K562 (cell line): ENCODE measurements at regions not wholly inside any gene's neighbourhood (a gene's known extent, or its start where the extent isn't known, plus 50 kb on each side); places are given as distances from the start of the nearest gene placed in this dataset.

Experiments
- ATAC-seq: fragments of 200-7000 bp; cut with Tn5 transposase; 3 replicates; pipeline ENCODE4 v1.9.1; 2020; ENCODE audit warnings: moderate library complexity
- BruUV-seq: library from RNA; stranded (reverse); fragments of 400-500 nt; replicated peaks from 2 replicates; lab custom pipeline; 2021; lab: Mats Ljungman, UMichigan
- CTCF ChIA-PET: fragments of 300-600 bp; formaldehyde crosslinking; extraction: SDS; loops from one replicate; lab custom pipeline; 2021; ENCODE audit warnings: low intra/inter-chr PET ratio; lab: Yijun Ruan, JAX
- POLR2A ChIA-PET: fragments of 300-600, 350-650 bp; sonication (Branson Sonifier 250); formaldehyde crosslinking; extraction: SDS; loops from one replicate; lab custom pipeline; 2021; ENCODE audit warnings: antibody characterized with exemption, inconsistent platforms; lab: Yijun Ruan, JAX
- DNase-seq, 4 experiments: peaks; one replicate each; pipeline versions ENCODE4 v3.0.0 to v3.0.0-alpha.2; 2011 to 2018; ENCODE audit warnings: low spot score in 3 of 4, mixed read lengths in 3 of 4; ENCODE audit errors: extremely low read depth in 1 of 4
- FAIRE-seq: peaks from 2 replicates; lab custom pipeline; 2011; peaks lifted over from hg19 to GRCh38; lab: Jason Lieb, UNC
- H2AFZ ChIP-seq: 2 replicates; pipeline ENCODE4 v1.6.0; 2011; ENCODE audit warnings: low read depth, low read length, control low read depth, inconsistent platforms
- H3K27ac ChIP-seq: fragments of 200-600 bp; 3 replicates; pipeline ENCODE4 v1.8.0; 2011; ENCODE audit warnings: low read depth, mild to moderate bottlenecking, control low read depth, inconsistent platforms, low read length, moderate library complexity, mixed read lengths; ENCODE audit errors: extremely low read depth
- H3K27me3 ChIP-seq, 2 experiments: fragments of 300-600 bp in 1 of 2; 2 replicates in 1 of 2; 3 replicates in 1 of 2; pipeline versions ENCODE4 v1.6.0 to v1.8.0; 2011; ENCODE audit warnings: inconsistent platforms in 2 of 2, low read length in 2 of 2, mild to moderate bottlenecking in 1 of 2, mixed read lengths in 1 of 2, moderate library complexity in 1 of 2; ENCODE audit not compliant: control insufficient read depth in 2 of 2, insufficient read depth in 2 of 2
- H3K36me3 ChIP-seq: fragments of 300-600 bp; 3 replicates; pipeline ENCODE4 v1.8.0; 2011; ENCODE audit warnings: mild to moderate bottlenecking, low read length, inconsistent platforms; ENCODE audit not compliant: control insufficient read depth, insufficient read depth
- H3K4me1 ChIP-seq, 2 experiments: fragments of 200-600 bp in 1 of 2; replicated peaks in 1 of 2; 2 replicates in 1 of 2; 3 replicates in 1 of 2; pipeline versions ENCODE4 v1.5.1 to v1.8.0; 2011; ENCODE audit warnings: inconsistent platforms in 2 of 2, low read length in 2 of 2, mild to moderate bottlenecking in 1 of 2, mixed read lengths in 1 of 2, moderate library complexity in 1 of 2; ENCODE audit not compliant: control insufficient read depth in 2 of 2, insufficient read depth in 2 of 2
- H3K4me2 ChIP-seq: 2 replicates; pipeline ENCODE4 v1.6.1; 2011; ENCODE audit warnings: low read length, control low read depth, inconsistent platforms, mixed read lengths; ENCODE audit not compliant: insufficient read depth
- H3K4me3 ChIP-seq: fragments of 200-600 bp; sonication (generic), shearing (Covaris generic); 2 replicates; pipeline ENCODE4 v1.5.1; 2016; ENCODE audit warnings: control low read depth, inconsistent platforms
- H3K79me2 ChIP-seq: fragments of 200-600 bp; 3 replicates; pipeline ENCODE4 v1.8.0; 2011; ENCODE audit warnings: low read length, inconsistent platforms; ENCODE audit not compliant: control insufficient read depth, insufficient read depth
- H3K9ac ChIP-seq, 2 experiments: 2 replicates each; pipeline versions ENCODE4 v1.6.0 to v1.6.1; 2011; ENCODE audit warnings: low read depth in 2 of 2, low read length in 2 of 2, control low read depth in 1 of 2, inconsistent platforms in 1 of 2, mild to moderate bottlenecking in 1 of 2, mixed read lengths in 1 of 2; ENCODE audit not compliant: insufficient read depth in 1 of 2
- H3K9me1 ChIP-seq: one replicate; pipeline ENCODE4 v1.6.0; 2011; ENCODE audit warnings: inconsistent platforms, mild to moderate bottlenecking, low read length, moderate library complexity; ENCODE audit not compliant: control insufficient read depth, insufficient read depth
- H3K9me3 ChIP-seq: replicated peaks from 2 replicates; pipeline ENCODE4 v1.5.1; 2011; ENCODE audit warnings: low read depth, low read length, inconsistent platforms; ENCODE audit not compliant: control insufficient read depth, insufficient read depth
- H4K20me1 ChIP-seq: replicated peaks from 2 replicates; pipeline ENCODE4 v1.6.1; 2011; ENCODE audit warnings: low read length, inconsistent platforms, mixed read lengths; ENCODE audit not compliant: control insufficient read depth, insufficient read depth
- ARID2 ChIP-seq: fragments of 450-650 bp; IDR thresholded peaks from 2 replicates; pipeline ENCODE4 v1.6.1; 2017; ENCODE audit warnings: antibody characterized with exemption, mild to moderate bottlenecking
- CBFA2T3 ChIP-seq: fragments of 450-650 bp; IDR thresholded peaks from 2 replicates; pipeline ENCODE4 v1.6.1; 2017
- CBX5 ChIP-seq: IDR thresholded peaks from 2 replicates; pipeline ENCODE4 v1.6.1; 2014; ENCODE audit warnings: low read depth, borderline replicate concordance
- EGR1 ChIP-seq: fragments of 450-650 bp; conservative IDR thresholded peaks from 2 replicates; pipeline ENCODE4 v1.6.1; 2017; ENCODE audit warnings: mild to moderate bottlenecking
- HDAC8 ChIP-seq: fragments of 450-650 bp; IDR thresholded peaks from 2 replicates; pipeline ENCODE4 v1.6.1; 2016; ENCODE audit warnings: mild to moderate bottlenecking, missing genetic modification characterization, moderate library complexity, missing compliant biosample characterization
- JUN ChIP-seq, 2 experiments: sonication (generic) in 1 of 2; formaldehyde crosslinking in 1 of 2; IDR thresholded peaks; 2 replicates each; pipeline versions ENCODE4 v1.6.1 to v1.8.0; 2012 to 2022; ENCODE audit warnings: borderline replicate concordance in 2 of 2, mild to moderate bottlenecking in 2 of 2, improper control_type of control experiment in 1 of 2, low read depth in 1 of 2, low read length in 1 of 2, missing genetic modification reagents in 1 of 2
- LEF1 ChIP-seq: fragments of 450-650 bp; IDR thresholded peaks from 2 replicates; pipeline ENCODE4 v1.6.1; 2016; ENCODE audit warnings: mild to moderate bottlenecking
- RAD21 ChIP-seq, 2 experiments: fragments of 250-450 bp in 1 of 2; fragments of 450-650 bp in 1 of 2; sonication (Bioruptor Pico) in 1 of 2; formaldehyde crosslinking in 1 of 2; IDR thresholded peaks in 1 of 2; conservative IDR thresholded peaks in 1 of 2; 2 replicates each; pipeline versions ENCODE4 v1.4.0 to v1.8.0; 2020 to 2022; ENCODE audit warnings: mild to moderate bottlenecking in 2 of 2, moderate library complexity in 1 of 2
- TRIM28 ChIP-seq: fragments of 450-650 bp; IDR thresholded peaks from 2 replicates; pipeline ENCODE4 v1.6.1; 2017
- ZNF134 ChIP-seq: fragments of 250-450 bp; sonication (Bioruptor Pico); conservative IDR thresholded peaks from 2 replicates; pipeline ENCODE4 v1.4.0; 2020
- ZNF311 ChIP-seq: fragments of 250-450 bp; sonication (Bioruptor Pico); IDR thresholded peaks from 2 replicates; pipeline ENCODE4 v1.4.0; 2020; ENCODE audit warnings: mild to moderate bottlenecking, moderate library complexity
- ZNF695 ChIP-seq: fragments of 450-650 bp; formaldehyde crosslinking; IDR thresholded peaks from 2 replicates; pipeline ENCODE4 v1.4.0; 2020; ENCODE audit warnings: mild to moderate bottlenecking, moderate library complexity
- ZNF79 ChIP-seq: fragments of 250-450 bp; sonication (Bioruptor Pico); IDR thresholded peaks from 2 replicates; pipeline ENCODE4 v1.4.0; 2020; ENCODE audit warnings: low read depth, mild to moderate bottlenecking, moderate library complexity
- WGBS: fragments of 100-300 bp; shearing (Covaris generic); methylation state at CpG from one replicate; pipeline ENCODE4 v1.1.6; 2016; ENCODE audit warnings: low coverage, mixed read lengths; ENCODE audit not compliant: insufficient coverage; ENCODE audit errors: missing lambda C conversion rate; 5-methylcytosine and 5-hydroxymethylcytosine counted together
- in situ Hi-C: fragments of 300-500 bp; cut with MboI; formaldehyde crosslinking; loops from 4 replicates; pipeline ENCODE4 v1.15.0; 2018; ENCODE audit warnings: inconsistent platforms, mixed read lengths
- intact Hi-C: fragments of 100-400 bp; cut with micrococcal nuclease; formaldehyde crosslinking; loops from 2 replicates; pipeline ENCODE4 v1.14.2; 2022
- TF ChIP-seq, protein P1 (sequence below): fragments of 250-450 bp; sonication (Bioruptor Pico); IDR thresholded peaks from 2 replicates; pipeline ENCODE4 v1.4.0; 2020
- TF ChIP-seq, protein P2 (sequence below): fragments of 250-450 bp; sonication (Bioruptor Pico); IDR thresholded peaks from 2 replicates; pipeline ENCODE4 v1.4.0; 2020
- TF ChIP-seq, protein P3 (sequence below): sonication (generic); formaldehyde crosslinking; IDR thresholded peaks from 2 replicates; pipeline ENCODE4 v1.8.0; 2022; ENCODE audit warnings: mild to moderate bottlenecking, missing genetic modification reagents, borderline replicate concordance

DNA sequence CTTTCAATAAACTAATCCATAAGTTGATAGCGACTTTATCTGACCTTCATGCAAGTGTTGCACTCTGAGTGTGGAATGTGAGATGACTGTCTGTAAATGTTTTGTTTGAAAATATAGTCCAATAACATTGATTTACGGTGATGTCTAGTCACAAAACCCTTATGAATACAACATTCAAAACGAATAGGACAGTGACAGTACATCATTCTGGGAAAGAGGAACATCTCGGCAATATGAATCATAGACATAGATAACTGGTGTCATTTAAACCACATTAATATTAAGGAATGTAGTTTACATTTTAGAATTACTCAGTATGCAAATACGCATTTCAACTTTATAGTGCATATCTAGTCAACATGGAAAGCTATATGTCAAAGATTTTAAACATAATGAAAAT is 1311.6 kb upstream of the ADGRL4 start:
- H3K9me3 ChIP-seq, result no peaks in the 10 kb centered on the region; the same call in 1 of the 2 replicates
- 2% methylated on average over 5 of the region's 5 CpGs for WGBS
- TF ChIP-seq, protein P1, sequence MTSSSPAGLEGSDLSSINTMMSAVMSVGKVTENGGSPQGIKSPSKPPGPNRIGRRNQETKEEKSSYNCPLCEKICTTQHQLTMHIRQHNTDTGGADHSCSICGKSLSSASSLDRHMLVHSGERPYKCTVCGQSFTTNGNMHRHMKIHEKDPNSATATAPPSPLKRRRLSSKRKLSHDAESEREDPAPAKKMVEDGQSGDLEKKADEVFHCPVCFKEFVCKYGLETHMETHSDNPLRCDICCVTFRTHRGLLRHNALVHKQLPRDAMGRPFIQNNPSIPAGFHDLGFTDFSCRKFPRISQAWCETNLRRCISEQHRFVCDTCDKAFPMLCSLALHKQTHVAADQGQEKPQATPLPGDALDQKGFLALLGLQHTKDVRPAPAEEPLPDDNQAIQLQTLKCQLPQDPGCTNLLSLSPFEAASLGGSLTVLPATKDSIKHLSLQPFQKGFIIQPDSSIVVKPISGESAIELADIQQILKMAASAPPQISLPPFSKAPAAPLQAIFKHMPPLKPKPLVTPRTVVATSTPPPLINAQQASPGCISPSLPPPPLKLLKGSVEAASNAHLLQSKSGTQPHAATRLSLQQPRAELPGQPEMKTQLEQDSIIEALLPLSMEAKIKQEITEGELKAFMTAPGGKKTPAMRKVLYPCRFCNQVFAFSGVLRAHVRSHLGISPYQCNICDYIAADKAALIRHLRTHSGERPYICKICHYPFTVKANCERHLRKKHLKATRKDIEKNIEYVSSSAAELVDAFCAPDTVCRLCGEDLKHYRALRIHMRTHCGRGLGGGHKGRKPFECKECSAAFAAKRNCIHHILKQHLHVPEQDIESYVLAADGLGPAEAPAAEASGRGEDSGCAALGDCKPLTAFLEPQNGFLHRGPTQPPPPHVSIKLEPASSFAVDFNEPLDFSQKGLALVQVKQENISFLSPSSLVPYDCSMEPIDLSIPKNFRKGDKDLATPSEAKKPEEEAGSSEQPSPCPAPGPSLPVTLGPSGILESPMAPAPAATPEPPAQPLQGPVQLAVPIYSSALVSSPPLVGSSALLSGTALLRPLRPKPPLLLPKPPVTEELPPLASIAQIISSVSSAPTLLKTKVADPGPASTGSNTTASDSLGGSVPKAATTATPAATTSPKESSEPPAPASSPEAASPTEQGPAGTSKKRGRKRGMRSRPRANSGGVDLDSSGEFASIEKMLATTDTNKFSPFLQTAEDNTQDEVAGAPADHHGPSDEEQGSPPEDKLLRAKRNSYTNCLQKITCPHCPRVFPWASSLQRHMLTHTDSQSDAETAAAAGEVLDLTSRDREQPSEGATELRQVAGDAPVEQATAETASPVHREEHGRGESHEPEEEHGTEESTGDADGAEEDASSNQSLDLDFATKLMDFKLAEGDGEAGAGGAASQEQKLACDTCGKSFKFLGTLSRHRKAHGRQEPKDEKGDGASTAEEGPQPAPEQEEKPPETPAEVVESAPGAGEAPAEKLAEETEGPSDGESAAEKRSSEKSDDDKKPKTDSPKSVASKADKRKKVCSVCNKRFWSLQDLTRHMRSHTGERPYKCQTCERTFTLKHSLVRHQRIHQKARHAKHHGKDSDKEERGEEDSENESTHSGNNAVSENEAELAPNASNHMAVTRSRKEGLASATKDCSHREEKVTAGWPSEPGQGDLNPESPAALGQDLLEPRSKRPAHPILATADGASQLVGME (CRISPR knock-in tag), result no peak
- no peak for TF ChIP-seq HDAC8 (tag)
- TF ChIP-seq JUN (IDR thresholded peaks at IDR 0.05; ENCODE audit: borderline replicate concordance, low read depth, low read length), result no peak
- no peak for TF ChIP-seq JUN (CRISPR knock-in tag; IDR thresholded peaks at IDR 0.05; ENCODE audit: borderline replicate concordance)
- TF ChIP-seq, protein P2, sequence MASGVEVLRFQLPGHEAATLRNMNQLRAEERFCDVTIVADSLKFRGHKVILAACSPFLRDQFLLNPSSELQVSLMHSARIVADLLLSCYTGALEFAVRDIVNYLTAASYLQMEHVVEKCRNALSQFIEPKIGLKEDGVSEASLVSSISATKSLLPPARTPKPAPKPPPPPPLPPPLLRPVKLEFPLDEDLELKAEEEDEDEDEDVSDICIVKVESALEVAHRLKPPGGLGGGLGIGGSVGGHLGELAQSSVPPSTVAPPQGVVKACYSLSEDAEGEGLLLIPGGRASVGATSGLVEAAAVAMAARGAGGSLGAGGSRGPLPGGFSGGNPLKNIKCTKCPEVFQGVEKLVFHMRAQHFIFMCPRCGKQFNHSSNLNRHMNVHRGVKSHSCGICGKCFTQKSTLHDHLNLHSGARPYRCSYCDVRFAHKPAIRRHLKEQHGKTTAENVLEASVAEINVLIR (CRISPR knock-in tag), result no peak
- no peak for TF ChIP-seq RAD21 (CRISPR knock-in tag; conservative IDR thresholded peaks at IDR 0.05 in 1 of 2, IDR thresholded peaks at IDR 0.05 in 1 of 2)
- TF ChIP-seq ARID2, result no peak
- TF ChIP-seq ZNF695 (CRISPR knock-in tag), result no peak
- no peak for TF ChIP-seq EGR1
- no peak for TF ChIP-seq ZNF134 (CRISPR knock-in tag)
- no peak for TF ChIP-seq ZNF79 (CRISPR knock-in tag)
- TF ChIP-seq, protein P3, sequence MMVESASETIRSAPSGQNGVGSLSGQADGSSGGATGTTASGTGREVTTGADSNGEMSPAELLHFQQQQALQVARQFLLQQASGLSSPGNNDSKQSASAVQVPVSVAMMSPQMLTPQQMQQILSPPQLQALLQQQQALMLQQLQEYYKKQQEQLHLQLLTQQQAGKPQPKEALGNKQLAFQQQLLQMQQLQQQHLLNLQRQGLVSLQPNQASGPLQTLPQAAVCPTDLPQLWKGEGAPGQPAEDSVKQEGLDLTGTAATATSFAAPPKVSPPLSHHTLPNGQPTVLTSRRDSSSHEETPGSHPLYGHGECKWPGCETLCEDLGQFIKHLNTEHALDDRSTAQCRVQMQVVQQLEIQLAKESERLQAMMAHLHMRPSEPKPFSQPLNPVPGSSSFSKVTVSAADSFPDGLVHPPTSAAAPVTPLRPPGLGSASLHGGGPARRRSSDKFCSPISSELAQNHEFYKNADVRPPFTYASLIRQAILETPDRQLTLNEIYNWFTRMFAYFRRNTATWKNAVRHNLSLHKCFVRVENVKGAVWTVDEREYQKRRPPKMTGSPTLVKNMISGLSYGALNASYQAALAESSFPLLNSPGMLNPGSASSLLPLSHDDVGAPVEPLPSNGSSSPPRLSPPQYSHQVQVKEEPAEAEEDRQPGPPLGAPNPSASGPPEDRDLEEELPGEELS, result no peak
- TF ChIP-seq ZNF311 (CRISPR knock-in tag), result no peak
- TF ChIP-seq CBX5, result no peak
- no peak for TF ChIP-seq TRIM28
- TF ChIP-seq LEF1, result no peak
- no peak for TF ChIP-seq CBFA2T3

More for the DNA sequence above, 1311.6 kb upstream of the ADGRL4 start:
- Histone ChIP-seq H3K4me3 (no peak overlapping the region), H3K36me3 (no peaks in the 10 kb centered on the region), H3K9me1 (no peaks in the 10 kb centered on the region), H3K4me2 (no peak overlapping the region), H2AFZ (no peak overlapping the region), H4K20me1 (no peaks in the 10 kb centered on the region), H3K27ac (no peak overlapping the region), H3K79me2 (no peaks in the 10 kb centered on the region), H3K27me3 (no peaks in the 10 kb centered on the region), H3K4me1 (no peaks in the 10 kb centered on the region), H3K9ac (no peak overlapping the region)
- ChIA-PET CTCF (no interaction called here), POLR2A (no interaction called here)
- intact Hi-C loops (no loop called here), in situ Hi-C loops (no loop called here)
- FAIRE-seq (no peak), ATAC-seq (no peak), DNase-seq (no peak)
- no TSS peak for BruUV-seq
